DOHH2 (cell line): ENCODE measurements at regions not wholly inside any gene's neighbourhood (a gene's known extent, or its start where the extent isn't known, plus 50 kb on each side); places are given as distances from the start of the nearest gene placed in this dataset.

Source experiments
- H3F3A ChIP-seq: fragments of 200-600 bp; sonication (generic), shearing (Covaris generic); 2 replicates; pipeline ENCODE4 v1.6.0; 2016; ENCODE audit warnings: antibody characterized with exemption, mild to moderate bottlenecking; ENCODE audit not compliant: control insufficient read depth, insufficient read depth
- H3K27ac ChIP-seq: fragments of 200-600 bp; sonication (generic); 2 replicates; pipeline ENCODE4 v1.5.1; 2014; ENCODE audit warnings: low read depth, mild to moderate bottlenecking, low read length, moderate library complexity
- H3K27me3 ChIP-seq: fragments of 200-600 bp; sonication (generic); 2 replicates; pipeline ENCODE4 v1.6.1; 2014; ENCODE audit warnings: mild to moderate bottlenecking, low read length, mixed read lengths; ENCODE audit not compliant: control insufficient read depth
- H3K36me3 ChIP-seq: fragments of 200-600 bp; sonication (generic); 2 replicates; pipeline ENCODE4 v1.6.1; 2014; ENCODE audit warnings: mild to moderate bottlenecking, low read length, moderate library complexity, mixed read lengths; ENCODE audit not compliant: control insufficient read depth
- H3K4me1 ChIP-seq: fragments of 200-600 bp; sonication (generic); 2 replicates; pipeline ENCODE4 v1.6.1; 2014; ENCODE audit warnings: mild to moderate bottlenecking, low read length, mixed read lengths; ENCODE audit not compliant: control insufficient read depth
- H3K4me2 ChIP-seq: fragments of 200-600 bp; sonication (generic); 2 replicates; pipeline ENCODE4 v1.6.0; 2014; ENCODE audit warnings: mild to moderate bottlenecking, low read length, moderate library complexity
- H3K4me3 ChIP-seq: fragments of 200-600 bp; sonication (generic); 2 replicates; pipeline ENCODE4 v1.5.1; 2014; ENCODE audit warnings: mild to moderate bottlenecking, low read length, mixed read lengths
- H3K79me2 ChIP-seq: fragments of 200-600 bp; sonication (generic); 2 replicates; pipeline ENCODE4 v1.6.1; 2014; ENCODE audit warnings: mild to moderate bottlenecking, low read length, mixed read lengths; ENCODE audit not compliant: control insufficient read depth
- H3K9me2 ChIP-seq: fragments of 200-600 bp; sonication (generic); replicated peaks from 2 replicates; pipeline ENCODE4 v1.6.1; 2014; ENCODE audit warnings: mild to moderate bottlenecking, low read length, mixed read lengths; ENCODE audit not compliant: control insufficient read depth
- H3K9me3 ChIP-seq: fragments of 200-600 bp; sonication (generic); 2 replicates; pipeline ENCODE4 v1.6.1; 2014; ENCODE audit warnings: antibody characterized with exemption, low read length, mixed read lengths; ENCODE audit not compliant: control insufficient read depth, insufficient read depth
- H4K20me1 ChIP-seq: fragments of 200-600 bp; sonication (generic); 2 replicates; pipeline ENCODE4 v1.6.0; 2014; ENCODE audit warnings: low read depth, mild to moderate bottlenecking, antibody characterized with exemption, low read length, moderate library complexity; ENCODE audit not compliant: control insufficient read depth, insufficient read depth
- EZH2phosphoT487 ChIP-seq: fragments of 200-600 bp; sonication (generic); IDR thresholded peaks from 2 replicates; pipeline ENCODE4 v1.6.1; 2017; ENCODE audit warnings: borderline replicate concordance, mild to moderate bottlenecking, antibody characterized with exemption, low read length, moderate library complexity, mixed read lengths
- TF ChIP-seq, protein P1 (sequence below): fragments of 200-600 bp; sonication (generic); IDR thresholded peaks from one replicate; pipeline ENCODE4 v1.5.1; 2014; ENCODE audit warnings: antibody characterized with exemption, mild to moderate bottlenecking, low read depth, low read length; ENCODE audit not compliant: poor library complexity, severe bottlenecking

DNA sequence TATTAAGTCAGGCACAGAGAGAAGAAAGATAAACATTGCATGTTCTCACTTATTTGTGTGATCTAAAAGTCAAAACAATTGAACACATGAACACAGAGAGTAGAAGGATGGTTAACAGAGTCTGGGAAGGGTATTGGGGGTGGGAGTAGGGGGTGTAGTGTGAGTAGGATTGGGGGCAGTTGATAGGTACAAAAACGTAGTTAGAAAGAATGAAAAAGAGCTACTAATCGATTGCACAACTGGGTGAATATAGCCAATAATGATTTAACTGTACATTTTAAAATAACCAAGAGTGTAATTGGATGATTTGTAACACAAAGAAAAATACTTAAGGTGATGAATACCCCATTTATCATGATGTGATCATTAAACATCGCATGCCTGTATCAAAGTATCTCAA is 333.3 kb downstream of the HAO1 start:
- H3K9me3 ChIP-seq: no peaks in the 10 kb centered on the region
- H3K27me3 ChIP-seq: no peaks in the 10 kb centered on the region
- H3K27ac ChIP-seq: no peak overlapping the region
- no peaks in the 10 kb centered on the region for H3K36me3 ChIP-seq
- no peaks in the 10 kb centered on the region for H4K20me1 ChIP-seq
- no peaks in the 10 kb centered on the region for H3F3A ChIP-seq
- no peak overlapping the region for H3K4me2 ChIP-seq
- no peaks in the 10 kb centered on the region for H3K79me2 ChIP-seq
- H3K4me1 ChIP-seq: no peaks in the 10 kb centered on the region
- TF ChIP-seq, protein P1, sequence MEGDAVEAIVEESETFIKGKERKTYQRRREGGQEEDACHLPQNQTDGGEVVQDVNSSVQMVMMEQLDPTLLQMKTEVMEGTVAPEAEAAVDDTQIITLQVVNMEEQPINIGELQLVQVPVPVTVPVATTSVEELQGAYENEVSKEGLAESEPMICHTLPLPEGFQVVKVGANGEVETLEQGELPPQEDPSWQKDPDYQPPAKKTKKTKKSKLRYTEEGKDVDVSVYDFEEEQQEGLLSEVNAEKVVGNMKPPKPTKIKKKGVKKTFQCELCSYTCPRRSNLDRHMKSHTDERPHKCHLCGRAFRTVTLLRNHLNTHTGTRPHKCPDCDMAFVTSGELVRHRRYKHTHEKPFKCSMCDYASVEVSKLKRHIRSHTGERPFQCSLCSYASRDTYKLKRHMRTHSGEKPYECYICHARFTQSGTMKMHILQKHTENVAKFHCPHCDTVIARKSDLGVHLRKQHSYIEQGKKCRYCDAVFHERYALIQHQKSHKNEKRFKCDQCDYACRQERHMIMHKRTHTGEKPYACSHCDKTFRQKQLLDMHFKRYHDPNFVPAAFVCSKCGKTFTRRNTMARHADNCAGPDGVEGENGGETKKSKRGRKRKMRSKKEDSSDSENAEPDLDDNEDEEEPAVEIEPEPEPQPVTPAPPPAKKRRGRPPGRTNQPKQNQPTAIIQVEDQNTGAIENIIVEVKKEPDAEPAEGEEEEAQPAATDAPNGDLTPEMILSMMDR: no peak
- no peak for TF ChIP-seq EZH2phosphoT487
- H3K4me3 ChIP-seq: no peak overlapping the region
- H3K9me2 ChIP-seq: no peaks in the 10 kb centered on the region

DNA sequence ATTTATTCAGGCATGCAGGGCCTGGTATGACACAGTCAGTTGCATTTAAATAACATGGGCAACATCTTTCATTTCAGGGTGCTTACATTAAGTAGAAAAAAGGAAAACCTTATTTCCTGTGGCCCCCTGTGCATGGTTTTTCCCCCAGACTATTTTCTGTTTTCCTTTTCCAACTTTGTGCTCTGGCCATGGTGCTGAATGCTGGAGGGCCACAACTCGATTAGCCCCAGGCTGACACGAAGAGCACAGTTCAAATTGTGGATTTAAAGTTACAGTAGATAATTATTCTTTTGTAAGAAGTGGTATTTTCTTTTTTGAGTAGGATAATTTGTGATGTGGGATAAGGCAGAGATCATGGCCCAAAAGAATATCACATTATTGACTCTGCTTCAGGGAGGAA is 332.0 kb downstream of the HAO1 start:
- no peaks in the 10 kb centered on the region for H3K4me1 ChIP-seq
- no peaks in the 10 kb centered on the region for H3F3A ChIP-seq
- no peaks in the 10 kb centered on the region for H4K20me1 ChIP-seq
- H3K4me2 ChIP-seq: no peak overlapping the region
- no peaks in the 10 kb centered on the region for H3K9me3 ChIP-seq
- H3K4me3 ChIP-seq: no peak overlapping the region
- H3K9me2 ChIP-seq: no peaks in the 10 kb centered on the region
- no peaks in the 10 kb centered on the region for H3K79me2 ChIP-seq
- no peaks in the 10 kb centered on the region for H3K27me3 ChIP-seq
- no peak overlapping the region for H3K27ac ChIP-seq
- no peak for TF ChIP-seq EZH2phosphoT487
- TF ChIP-seq, protein P1: no peak
- H3K36me3 ChIP-seq: no peaks in the 10 kb centered on the region

- Histone ChIP-seq H3K36me3 (no peaks in the 10 kb centered on the region), H3K4me2 (no peak overlapping the region), H3K9me3 (no peaks in the 10 kb centered on the region), H3K79me2 (no peaks in the 10 kb centered on the region), H4K20me1 (no peaks in the 10 kb centered on the region), H3K4me1 (no peaks in the 10 kb centered on the region), H3F3A (no peaks in the 10 kb centered on the region), H3K9me2 (no peaks in the 10 kb centered on the region), H3K27ac (no peak overlapping the region), H3K27me3 (no peaks in the 10 kb centered on the region), H3K4me3 (no peak overlapping the region)
- TF ChIP-seq, protein P1: no peak
- no peak for TF ChIP-seq EZH2phosphoT487
Measured at GRCh38 chr20:7609251-7609650, 331.0 kb downstream of the HAO1 start.

- Histone ChIP-seq H3K36me3 (no peaks in the 10 kb centered on the region), H3K27ac (no peak overlapping the region), H3K9me2 (no peaks in the 10 kb centered on the region), H3F3A (no peaks in the 10 kb centered on the region), H3K4me3 (no peak overlapping the region), H3K9me3 (no peaks in the 10 kb centered on the region), H3K27me3 (no peaks in the 10 kb centered on the region), H4K20me1 (no peaks in the 10 kb centered on the region), H3K79me2 (no peaks in the 10 kb centered on the region), H3K4me1 (no peaks in the 10 kb centered on the region), H3K4me2 (no peak overlapping the region)
- TF ChIP-seq, protein P1: no peak
- no peak for TF ChIP-seq EZH2phosphoT487
Measured at GRCh38 chr20:7610681-7611080, 329.6 kb downstream of the HAO1 start.
